ENCODE measurements at regions not wholly inside any gene's neighbourhood (a gene's known extent, or its start where the extent isn't known, plus 50 kb on each side); places are given as distances from the start of the nearest gene placed in this dataset.

GRCh38 chr20:39658662-39659409, 696.7 kb downstream of the DHX35 start:
- no peak for DNase-seq

GRCh38 chr20:39654171-39654570, 692.0 kb downstream of the DHX35 start:
- no peak for DNase-seq

GRCh38 chr20:39651645-39652325, 689.6 kb downstream of the DHX35 start:
- DNase-seq, result no peak

DNA sequence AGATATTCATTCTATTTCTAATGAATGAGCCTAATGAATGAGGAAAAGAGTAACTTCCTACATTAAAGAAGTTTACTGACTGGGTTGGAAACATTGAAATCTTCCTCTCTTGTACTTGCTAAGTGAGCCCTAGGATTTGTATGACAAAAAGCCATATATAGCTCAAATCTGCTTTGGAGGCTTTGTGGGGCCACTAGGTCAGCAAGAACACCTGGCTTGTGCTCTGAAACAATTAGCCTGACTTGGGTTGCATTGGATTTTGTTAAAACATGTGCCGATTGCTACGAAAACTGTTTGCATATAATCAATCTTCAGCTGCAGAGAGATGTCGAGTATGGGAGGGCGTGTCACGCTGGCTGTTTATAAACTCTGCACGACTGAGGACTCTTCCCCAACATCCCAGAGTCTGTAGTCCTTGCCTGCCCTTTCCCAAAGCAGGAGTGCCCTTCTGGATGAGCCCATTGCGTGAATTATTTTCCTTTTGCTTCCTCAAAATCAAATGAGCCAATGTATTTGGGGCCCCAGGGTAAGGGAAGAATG, 684.8 kb downstream of the DHX35 start:
- DNase-seq, result no peak

GRCh38 chr20:39645131-39645530, 683.0 kb downstream of the DHX35 start:
- DNase-seq, result no peak

GRCh38 chr20:39643292-39643691, 681.1 kb downstream of the DHX35 start:
- DNase-seq, result no peak

DNA sequence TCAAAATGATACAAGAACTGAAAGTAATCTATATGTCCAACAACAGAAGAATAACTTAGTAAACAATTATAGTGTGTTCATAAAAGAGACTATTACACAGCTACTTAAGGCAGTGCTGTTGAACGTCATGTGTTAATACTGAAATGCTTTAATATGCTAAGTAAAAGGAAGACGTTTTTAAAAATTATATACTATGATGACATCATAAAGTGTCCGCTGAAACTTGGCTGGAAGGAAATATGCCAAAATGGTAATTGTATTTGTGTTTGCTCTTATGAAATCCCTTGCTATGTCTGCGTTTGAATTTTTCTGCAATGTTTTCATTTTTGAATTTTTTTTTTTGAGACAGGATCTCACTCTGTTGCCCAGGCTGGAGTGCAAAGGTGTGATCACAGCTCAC, 679.3 kb downstream of the DHX35 start:
- DNase-seq, result no peak

DNA sequence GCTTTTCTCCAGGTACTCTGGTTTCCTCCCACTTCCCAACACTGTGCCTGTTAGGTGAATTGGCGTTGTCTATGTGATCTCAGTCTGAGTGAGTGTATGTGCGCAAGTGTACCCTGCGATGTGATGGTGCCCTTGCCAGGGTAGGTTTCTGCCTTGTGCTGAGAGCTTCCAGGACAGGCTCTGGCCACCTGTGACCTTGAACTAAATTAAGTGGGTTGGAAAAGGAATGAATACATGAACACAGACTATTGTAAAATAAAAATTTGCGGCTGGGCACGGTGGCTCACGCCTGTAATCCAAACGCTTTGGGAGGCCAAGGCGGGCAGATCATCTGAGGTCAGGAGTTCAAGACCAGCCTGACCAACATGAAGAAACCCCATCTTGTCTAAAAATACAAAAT, 678.0 kb downstream of the DHX35 start:
- DNase-seq, result no peak

DNA sequence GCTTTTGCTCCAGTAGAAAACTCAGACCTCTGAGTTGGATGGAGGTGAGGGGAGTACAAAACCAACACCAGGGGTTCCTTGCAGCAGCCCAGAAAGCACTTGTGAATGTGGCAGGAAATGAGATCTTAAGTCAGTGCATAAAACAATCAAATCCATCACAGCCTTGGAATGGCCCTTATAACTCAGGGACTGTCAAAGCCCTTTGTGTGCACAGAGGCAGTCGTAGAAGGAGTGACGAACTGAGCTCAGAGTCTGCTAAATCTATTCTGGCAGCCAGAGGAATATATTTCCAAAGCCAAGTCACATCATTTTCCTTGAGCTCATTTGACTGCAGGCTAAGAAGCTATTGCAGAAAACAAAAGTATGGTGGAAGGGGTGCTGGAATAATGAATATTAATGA, 676.6 kb downstream of the DHX35 start:
- DNase-seq, result no peak

GRCh38 chr20:39633689-39634088, 671.5 kb downstream of the DHX35 start:
- no peak for DNase-seq

DNA sequence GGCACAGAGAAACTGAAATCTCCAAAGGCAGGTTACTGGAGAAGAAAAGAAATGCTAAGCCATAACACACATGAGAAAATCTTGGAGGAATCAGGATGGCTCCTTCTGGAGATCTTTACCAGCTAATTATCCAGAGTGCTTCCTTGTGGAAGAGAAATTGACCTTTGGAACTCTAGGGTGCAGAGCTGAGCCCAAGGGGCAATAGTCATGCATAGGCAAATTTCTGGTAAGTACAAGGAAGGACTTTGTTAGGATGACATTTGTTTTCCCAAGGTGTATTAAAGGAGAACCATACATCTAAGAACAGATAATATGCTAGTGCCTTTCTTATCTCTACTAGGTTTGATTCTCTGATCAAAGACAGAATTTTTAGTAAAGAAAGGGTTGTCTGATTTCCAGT, 670.6 kb downstream of the DHX35 start:
- no peak for DNase-seq

DNA sequence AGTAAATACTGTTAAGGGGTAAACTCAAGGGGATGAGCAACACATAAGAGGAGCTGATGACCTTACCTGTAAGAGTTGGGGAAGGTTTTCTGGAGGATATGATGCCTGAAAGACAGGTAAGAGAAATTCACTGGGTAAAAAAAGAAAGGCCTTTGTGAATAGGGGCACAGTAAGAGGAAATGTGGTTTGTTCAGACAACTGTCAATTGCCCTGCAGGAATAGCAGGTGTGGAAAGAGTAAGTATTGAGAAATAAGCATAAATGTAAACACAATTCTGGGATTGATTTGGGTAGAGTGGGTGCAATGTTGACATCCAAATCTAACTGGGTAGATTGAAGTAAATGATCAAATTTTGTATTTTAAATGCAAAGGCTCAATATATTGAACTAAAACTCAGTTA, 670.0 kb downstream of the DHX35 start:
- no peak for DNase-seq

GRCh38 chr20:39631557-39631956, 669.4 kb downstream of the DHX35 start:
- DNase-seq, result no peak

GRCh38 chr20:39630215-39630908, 668.2 kb downstream of the DHX35 start:
- DNase-seq, result no peak

DNA sequence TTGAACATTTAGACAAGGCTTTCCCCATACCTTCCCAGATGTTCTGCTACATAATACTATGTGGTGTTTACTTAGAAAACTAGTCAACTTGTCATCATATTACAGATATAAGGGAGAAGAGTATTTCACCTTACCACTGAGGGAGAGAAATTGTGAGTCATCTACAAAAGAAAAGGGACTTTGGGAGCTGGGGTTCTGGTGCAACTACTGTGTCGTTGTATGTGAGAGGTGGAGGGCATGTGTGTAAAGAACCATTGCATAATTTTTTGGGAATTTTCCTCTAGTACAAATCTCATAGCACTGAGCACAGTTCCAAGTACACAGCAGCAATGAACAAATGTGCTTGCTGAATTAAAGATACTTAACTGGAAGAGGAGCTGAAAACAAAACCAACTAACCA, 665.6 kb downstream of the DHX35 start:
- DNase-seq, result no peak

DNA sequence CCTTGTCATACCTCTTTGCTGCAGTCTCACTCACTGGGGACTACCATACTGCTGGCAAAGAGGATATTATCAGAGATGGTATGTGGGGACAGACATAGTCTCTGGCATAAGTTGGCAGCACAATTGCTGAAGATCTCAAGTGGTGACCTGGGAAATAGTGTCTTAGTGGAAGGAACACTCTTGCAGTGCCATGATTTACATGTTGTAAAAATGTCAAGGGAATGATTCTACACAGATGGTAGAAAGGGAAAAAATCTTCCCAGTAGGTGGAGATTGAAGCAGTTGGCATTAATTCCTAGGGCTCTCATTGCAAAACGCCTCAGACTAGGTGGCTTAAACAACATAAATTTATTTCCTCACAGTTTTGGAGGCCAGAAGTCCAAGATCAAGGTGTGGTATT, 662.2 kb downstream of the DHX35 start:
- no peak for DNase-seq

- no peak for DNase-seq
Observed at GRCh38 chr20:39623584-39624234, 661.6 kb downstream of the DHX35 start.

GRCh38 chr20:39619271-39619785, 657.2 kb downstream of the DHX35 start:
- no peak for DNase-seq

DNA sequence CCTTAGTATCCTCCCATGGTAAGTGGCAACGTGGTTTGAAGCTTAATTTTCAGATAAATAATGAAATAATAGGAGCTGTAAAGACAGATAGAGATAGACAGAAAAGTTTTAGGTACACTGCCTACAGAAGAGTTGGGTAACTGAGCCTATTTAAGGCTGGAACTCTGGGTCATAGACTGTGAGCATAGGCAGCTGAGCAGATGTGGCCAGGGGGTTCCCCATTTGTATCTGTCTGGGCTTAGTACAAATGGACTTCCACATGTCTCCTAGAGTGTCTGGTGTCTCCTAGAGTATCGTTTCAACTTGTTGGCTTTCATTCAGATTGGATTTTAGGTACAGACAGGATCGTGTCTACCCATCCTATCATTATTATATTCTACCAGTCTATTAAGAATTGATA, 649.8 kb downstream of the DHX35 start:
- DNase-seq, result no peak

DNA sequence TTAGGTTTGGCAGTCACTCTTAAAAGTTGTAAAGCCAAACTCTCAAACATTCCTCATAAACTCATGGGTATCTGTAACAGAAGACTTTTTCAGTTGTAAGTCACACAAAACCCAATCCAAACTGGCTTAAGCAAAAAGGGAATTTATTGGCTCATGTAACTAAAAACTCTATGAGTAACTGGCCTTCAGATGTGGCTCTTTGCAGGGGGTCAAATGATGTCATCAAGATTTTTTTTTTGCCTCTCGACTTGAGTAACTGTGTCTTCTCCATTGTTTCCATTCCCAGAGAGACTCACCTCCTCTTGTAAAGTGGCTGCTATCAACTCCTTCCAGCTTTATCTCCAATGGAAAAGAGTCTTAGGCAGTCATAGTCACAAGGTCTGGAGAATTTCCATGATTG, 645.0 kb downstream of the DHX35 start:
- no peak for DNase-seq

DNA sequence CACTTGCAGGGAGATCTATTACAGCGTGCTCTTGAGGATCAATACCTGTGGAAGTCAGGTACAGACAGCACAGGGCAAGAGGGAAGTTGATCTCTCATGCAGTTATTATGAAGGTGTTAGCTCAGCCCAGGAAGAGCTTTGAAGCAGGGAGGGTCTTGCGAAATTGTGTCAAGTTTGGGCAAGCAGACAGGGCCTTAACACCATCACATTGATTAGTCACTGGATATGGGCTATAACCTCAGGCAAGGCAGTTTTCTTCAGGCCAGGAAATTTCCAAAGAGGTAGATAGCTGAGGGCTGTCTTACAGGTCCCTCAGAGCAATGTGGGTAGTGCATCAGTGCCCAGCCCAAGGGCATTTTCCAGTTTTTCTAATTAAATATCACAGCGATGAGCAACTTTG, 643.8 kb downstream of the DHX35 start:
- DNase-seq, result no peak

GRCh38 chr20:39605361-39605760, 643.2 kb downstream of the DHX35 start:
- DNase-seq, result no peak

GRCh38 chr20:39603219-39603618, 641.1 kb downstream of the DHX35 start:
- no peak for DNase-seq

Data from stimulated activated CD4-positive, alpha-beta T cell treated with anti-CD3 and anti-CD28 coated beads, Interleukin-4, amount 100 ng/mL, for 24 hours (primary cell).